Fibroblast of mammary gland (primary cell): ENCODE measurements at regions not wholly inside any gene's neighbourhood (a gene's known extent, or its start where the extent isn't known, plus 50 kb on each side); places are given as distances from the start of the nearest gene placed in this dataset.

Experiments
- DNase-seq: peaks from one replicate; pipeline ENCODE4 v3.0.0-alpha.2; 2010; ENCODE audit warnings: low read depth
- H3K4me3 ChIP-seq: 2 replicates; pipeline ENCODE4 v1.5.1; 2011; ENCODE audit warnings: low read depth, mild to moderate bottlenecking, low read length, moderate library complexity; ENCODE audit not compliant: control insufficient read depth
- CTCF ChIP-seq: conservative IDR thresholded peaks from 2 replicates; pipeline ENCODE4 v1.5.1; 2011; ENCODE audit warnings: low read depth, low read length, inconsistent platforms; ENCODE audit not compliant: control insufficient read depth, insufficient read depth

DNA sequence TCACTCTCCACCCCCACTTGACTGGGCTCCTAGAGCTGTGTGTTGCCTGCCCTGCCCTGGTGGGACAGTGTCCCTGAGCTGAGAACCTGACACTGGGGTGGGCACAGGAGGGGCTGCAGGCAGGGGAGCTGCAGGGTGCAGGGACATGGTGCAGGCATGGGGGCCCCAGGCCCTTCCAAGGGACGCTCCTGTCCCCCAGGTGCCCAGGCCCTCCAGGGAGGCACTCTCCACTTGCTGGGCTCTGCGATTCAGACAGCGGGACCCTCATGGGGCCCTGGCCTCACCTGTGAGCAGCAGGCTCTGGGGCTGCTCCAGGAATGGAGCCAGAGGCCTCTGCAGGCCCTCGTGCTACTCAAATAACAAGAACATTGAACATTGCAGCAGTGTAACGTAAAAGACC, 89.4 kb downstream of the BARX1 start:
- DNase-seq: no peak
- TF ChIP-seq CTCF: no peak
- no peak overlapping the region for H3K4me3 ChIP-seq

GRCh38 chr9:93865245-93865644, 89.9 kb downstream of the BARX1 start:
- H3K4me3 ChIP-seq: no peak overlapping the region
- DNase-seq: no peak
- TF ChIP-seq CTCF: no peak

- no peak for DNase-seq
- H3K4me3 ChIP-seq: no peak overlapping the region
- no peak for TF ChIP-seq CTCF
These were observed 90.3 kb downstream of the BARX1 start for GRCh38 chr9:93864840-93865239.

DNA sequence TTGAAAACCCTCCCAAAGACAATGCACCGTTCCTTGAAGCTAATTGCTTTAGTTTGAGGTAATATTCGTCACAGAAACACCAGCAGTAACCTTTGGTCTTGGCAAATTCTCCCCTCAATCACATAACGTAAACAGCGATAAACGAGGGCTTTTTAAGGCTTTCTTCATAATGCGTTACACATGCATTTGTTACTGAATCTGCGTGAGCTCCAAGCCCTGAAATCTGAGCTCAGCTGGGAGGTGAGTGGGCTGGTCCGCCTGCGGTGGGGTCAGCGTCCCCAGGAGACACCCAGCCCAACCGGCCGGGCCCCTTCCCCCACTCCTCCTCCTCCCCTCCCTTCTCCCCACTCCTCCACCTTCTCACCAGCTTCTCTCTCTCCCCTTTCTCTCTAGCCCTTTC, 91.1 kb downstream of the BARX1 start:
- DNase-seq: no peak
- H3K4me3 ChIP-seq: no peak overlapping the region
- no peak for TF ChIP-seq CTCF

GRCh38 chr9:93862877-93863545, 92.1 kb downstream of the BARX1 start:
- no peak for DNase-seq
- TF ChIP-seq CTCF: no peak
- no peak overlapping the region for H3K4me3 ChIP-seq

DNA sequence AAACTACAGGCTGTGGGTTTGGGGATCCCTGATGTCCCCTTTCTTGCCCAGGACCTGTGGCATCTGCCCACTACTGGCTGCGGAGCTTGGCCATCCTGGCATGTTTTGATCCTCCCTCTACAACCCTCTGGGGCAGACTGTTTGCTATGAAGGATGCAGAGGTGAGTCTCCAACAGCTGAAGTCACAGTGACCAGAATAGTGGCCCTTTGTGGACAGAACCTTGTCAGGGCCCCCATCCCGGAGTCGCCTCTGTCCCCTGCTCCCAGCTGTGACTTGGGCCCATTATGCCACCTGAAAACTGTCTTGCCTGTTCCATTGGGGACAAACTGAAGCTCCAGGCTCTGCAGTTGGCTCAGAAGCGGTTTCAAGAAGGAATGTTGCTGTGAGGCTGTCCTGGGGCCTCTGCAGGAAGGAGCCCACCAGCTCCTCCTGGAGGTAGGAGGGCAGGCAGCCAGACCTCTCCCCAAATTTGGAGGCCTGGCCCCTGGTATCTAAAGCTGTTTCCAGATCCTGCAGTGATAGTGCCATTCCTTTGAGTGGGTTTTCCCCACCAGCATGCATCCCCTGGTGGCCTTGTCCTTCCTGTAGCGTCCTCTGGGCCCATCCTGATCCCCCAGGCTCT, 93.3 kb downstream of the BARX1 start:
- TF ChIP-seq CTCF: no peak
- DNase-seq: no peak
- no peak overlapping the region for H3K4me3 ChIP-seq
